22Rv1 (cell line): ENCODE measurements at regions not wholly inside any gene's neighbourhood (a gene's known extent, or its start where the extent isn't known, plus 50 kb on each side); places are given as distances from the start of the nearest gene placed in this dataset.

ENCODE experiments used
- ZFX ChIP-seq: fragments of 450-650 bp; IDR thresholded peaks from 2 replicates; pipeline ENCODE4 v1.6.1; 2017; ENCODE audit warnings: antibody characterized with exemption, borderline replicate concordance
- TF ChIP-seq, protein P1 (sequence below): fragments of 450-650 bp; IDR thresholded peaks from 2 replicates; pipeline ENCODE4 v1.5.1; 2017; ENCODE audit warnings: mild to moderate bottlenecking

DNA sequence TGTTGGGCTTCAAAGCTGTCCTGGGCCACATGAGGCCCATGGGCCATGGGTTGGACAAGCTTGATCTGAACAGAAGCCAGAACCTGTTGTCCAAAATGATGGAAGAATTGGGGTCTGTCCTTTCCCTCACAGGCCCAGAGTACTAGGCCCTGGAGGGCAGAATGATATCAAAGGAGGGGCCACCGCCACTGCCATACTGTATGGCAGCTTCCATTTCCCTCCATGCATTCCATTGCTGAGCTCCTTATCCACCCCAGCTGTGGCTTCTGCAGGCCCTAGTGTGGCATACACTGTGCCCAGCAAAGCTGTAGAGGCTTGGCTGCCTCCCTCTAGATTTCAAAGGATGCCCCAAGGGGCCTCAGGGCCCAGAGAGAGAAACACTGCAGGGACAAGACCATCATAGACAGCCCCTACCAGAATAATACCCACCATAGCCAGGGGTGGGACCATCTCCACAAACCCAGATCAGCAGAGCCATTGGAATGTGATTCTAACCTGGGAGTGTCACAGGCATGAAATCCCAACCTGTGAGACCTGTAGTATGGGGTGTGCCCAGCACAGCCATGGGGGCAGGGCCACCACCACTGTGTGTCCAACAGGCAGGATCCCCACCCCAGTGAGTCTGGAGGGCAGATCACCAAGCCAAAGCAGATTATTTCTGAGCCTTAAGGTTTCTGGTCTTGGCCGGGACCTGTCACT is 61.4 kb upstream of the BEGAIN start:
- TF ChIP-seq, protein P1, sequence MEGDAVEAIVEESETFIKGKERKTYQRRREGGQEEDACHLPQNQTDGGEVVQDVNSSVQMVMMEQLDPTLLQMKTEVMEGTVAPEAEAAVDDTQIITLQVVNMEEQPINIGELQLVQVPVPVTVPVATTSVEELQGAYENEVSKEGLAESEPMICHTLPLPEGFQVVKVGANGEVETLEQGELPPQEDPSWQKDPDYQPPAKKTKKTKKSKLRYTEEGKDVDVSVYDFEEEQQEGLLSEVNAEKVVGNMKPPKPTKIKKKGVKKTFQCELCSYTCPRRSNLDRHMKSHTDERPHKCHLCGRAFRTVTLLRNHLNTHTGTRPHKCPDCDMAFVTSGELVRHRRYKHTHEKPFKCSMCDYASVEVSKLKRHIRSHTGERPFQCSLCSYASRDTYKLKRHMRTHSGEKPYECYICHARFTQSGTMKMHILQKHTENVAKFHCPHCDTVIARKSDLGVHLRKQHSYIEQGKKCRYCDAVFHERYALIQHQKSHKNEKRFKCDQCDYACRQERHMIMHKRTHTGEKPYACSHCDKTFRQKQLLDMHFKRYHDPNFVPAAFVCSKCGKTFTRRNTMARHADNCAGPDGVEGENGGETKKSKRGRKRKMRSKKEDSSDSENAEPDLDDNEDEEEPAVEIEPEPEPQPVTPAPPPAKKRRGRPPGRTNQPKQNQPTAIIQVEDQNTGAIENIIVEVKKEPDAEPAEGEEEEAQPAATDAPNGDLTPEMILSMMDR, result no peak
- TF ChIP-seq ZFX, result no peak
